Myocyte (in vitro differentiated cells): ENCODE measurements at regions not wholly inside any gene's neighbourhood (a gene's known extent, or its start where the extent isn't known, plus 50 kb on each side); places are given as distances from the start of the nearest gene placed in this dataset.
A peak's percentile ranks its signal among the peaks of the same experiment; 100 is the strongest.

Experiments used
- DNase-seq: peaks from one replicate; pipeline ENCODE4 v3.0.0-alpha.2; 2012; ENCODE audit warnings: low read depth

DNA sequence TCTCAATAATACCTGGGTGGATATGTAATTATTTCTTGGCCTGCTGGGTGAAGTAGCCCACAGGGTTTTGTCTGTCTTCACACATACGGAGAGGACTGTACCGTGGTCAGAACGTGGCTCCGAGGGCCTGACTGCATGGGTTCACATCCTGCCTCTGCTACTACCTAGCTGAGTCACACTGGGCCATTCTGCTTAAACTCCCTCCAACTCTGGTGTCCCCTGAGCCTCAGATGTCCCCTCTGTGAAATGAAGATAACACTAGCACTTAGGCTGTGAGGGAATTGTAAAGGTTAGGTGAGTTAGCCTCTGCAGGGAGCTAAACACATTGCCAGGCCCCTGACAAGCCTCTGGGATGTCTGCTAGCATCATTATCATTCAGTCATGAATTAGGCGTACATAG, 120.1 kb upstream of the NABP1 start:
- no peak for DNase-seq

DNA sequence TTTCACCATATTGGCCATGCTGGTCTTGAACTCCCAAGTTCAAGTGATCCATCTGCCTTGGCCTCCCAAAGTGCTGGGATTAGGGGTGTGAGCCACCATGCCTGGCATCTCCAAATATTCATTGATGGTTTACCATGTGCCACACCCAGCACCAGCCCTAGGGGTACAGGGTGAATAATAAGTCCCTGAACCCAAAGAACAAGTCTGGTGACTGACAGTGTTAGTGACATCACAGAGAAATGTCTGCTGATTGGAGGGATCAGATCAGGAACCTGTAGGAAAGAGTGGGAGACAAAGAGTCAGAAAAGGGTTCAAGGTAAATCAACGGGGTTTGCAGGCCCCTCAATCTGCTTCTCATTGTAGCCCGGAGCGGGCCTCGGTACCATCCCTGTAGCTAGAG, 118.4 kb upstream of the NABP1 start:
- DNase-seq, result no peak

DNA sequence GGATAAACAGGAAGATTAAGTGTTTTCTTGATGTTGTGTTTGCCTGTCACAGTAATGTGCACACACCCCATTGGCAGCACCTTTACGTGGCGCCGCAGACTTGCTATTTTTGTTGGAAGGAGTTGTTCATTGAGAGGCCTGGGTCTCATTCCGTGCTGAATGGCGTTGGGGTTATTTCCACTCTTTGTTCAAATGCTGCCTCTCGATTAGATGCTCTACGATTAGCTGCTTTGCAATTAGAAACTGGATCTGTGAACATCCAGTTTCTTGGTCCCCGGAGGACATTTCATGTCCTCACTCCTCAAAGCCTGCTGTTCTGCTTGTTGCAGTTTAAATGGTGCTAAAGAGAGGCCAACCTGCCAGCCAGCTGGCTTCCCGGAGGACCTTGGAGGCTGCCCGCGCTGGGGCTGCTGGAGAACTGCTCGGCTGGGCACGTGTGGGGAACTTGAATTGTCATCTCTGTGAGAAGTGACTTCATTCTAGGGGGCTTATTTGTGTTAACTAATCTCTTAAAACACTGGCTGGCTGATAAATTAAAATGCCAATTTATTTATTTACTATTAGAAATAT, 117.4 kb upstream of the NABP1 start:
- no peak for DNase-seq

GRCh38 chr2:191565120-191565519, 112.8 kb upstream of the NABP1 start:
- no peak for DNase-seq

- DNase-seq, result no peak
Measured at GRCh38 chr2:191565647-191566198, 112.2 kb upstream of the NABP1 start.

DNA sequence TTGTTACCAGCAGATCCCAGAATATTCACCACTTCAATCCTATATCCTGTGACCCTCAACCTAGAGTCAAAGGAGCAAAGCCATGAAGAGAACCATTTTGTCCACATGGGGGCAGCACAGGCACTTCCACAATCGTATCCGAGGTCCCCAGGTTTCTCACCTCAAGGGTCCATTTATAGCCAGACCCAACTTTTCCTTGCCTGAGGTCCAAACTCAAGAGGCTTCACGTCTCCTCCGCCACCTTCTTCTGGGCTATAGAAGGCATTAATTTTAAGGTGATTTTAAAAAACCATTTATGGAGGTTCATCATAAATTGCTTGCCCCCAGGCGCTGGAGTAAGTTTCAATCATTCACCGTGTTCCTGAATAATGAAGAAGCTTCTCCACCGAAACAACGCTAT, 111.6 kb upstream of the NABP1 start:
- DNase-seq, result peak; percentile 73

- no peak for DNase-seq
Measured at GRCh38 chr2:191567206-191567605, 110.7 kb upstream of the NABP1 start.

GRCh38 chr2:191569025-191569424, 108.9 kb upstream of the NABP1 start:
- no peak for DNase-seq

GRCh38 chr2:191571163-191571769, 106.7 kb upstream of the NABP1 start:
- DNase-seq, result peak; percentile 77

GRCh38 chr2:191572319-191572718, 105.6 kb upstream of the NABP1 start:
- DNase-seq, result no peak

DNA sequence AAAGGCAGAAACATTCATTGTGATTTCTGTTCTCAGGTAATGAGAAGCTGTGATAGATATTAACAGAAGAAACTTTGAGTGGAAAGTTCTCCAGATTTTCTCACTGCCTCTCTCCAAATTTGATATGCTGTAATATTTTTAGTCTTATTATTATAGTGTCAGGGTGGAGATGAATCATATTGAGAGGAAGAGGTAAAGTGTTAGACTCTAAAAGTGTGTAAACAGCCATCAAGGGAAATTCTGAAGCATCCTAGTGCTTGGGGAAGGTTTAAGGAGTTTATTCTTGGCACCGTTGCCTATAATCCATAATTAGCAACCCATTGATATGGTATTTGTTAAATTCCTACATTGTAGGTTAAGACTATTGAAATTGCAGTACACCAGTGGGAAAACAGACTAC, 104.7 kb upstream of the NABP1 start:
- DNase-seq, result no peak

GRCh38 chr2:191574232-191574631, 103.7 kb upstream of the NABP1 start:
- no peak for DNase-seq

DNA sequence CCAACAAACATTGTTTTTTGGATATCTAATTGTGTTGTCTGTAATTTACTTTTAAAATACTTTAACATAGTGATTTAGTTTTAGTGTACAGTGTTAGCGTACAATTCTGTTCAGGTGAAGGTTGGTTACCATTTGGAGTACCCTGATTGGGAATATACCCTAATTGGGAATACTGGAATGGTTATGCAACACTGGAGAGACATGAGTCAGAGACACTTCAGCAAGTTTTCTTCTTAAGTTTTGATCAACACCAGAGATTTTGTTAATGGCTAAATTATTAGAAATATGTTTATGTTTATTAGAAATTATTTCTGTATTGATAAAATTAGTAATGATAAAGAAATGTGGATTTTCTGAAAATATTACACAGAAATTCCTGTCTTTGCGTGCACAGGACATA, 100.3 kb upstream of the NABP1 start:
- no peak for DNase-seq

DNA sequence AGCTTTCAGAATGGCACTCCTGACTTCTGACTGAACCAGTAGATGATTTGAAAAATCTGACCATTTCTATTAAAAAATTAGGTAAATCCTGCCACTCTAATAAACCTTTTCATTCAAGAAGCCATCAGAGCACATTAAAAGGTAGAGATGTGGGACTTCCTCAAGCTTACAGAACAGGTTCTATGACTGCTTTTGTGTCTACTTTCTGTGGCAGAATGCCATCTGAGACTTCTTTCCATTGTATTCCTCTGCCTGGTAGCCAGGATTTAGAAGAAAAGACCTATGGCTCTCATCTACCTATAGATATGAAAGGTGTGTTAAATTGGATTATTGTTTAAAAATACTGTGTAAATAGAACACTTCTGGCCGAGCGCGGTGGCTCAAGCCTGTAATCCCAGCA, 99.9 kb upstream of the NABP1 start:
- no peak for DNase-seq

DNA sequence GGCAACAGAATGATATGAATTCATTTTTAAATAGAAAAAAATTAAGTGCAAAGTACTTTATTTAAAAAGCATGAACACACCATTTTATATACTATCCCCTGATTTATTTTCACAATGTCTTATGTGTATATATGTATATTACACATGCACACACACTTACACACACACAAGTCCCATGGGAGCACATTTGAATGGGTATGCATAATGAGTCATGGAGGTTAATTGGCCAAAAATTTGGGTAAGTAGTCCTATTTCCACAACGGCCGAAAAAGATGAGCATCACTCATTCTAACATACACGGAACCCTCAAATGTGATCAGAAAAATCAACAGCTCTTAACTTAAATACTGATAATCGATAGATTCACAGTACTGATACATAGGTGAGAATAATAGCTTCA, 97.4 kb upstream of the NABP1 start:
- no peak for DNase-seq

DNA sequence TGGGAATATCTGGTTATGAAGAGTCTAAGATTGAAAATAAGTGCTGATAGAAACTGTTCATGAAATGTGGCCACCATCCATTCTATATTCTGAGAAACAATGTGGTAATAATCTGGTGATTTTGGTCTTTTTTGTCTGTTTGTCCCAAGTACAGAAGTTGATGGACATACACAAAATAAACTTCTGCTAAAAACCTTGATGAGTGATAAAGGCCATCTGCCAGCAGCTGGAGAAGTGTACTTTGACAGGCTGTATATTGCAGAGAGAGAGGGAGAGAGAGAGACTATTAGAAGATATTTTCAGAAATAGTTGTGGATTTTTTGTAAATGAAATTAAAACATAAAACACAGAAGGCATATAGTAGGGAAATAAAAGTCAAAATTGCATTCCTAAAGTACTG, 96.9 kb upstream of the NABP1 start:
- no peak for DNase-seq

DNA sequence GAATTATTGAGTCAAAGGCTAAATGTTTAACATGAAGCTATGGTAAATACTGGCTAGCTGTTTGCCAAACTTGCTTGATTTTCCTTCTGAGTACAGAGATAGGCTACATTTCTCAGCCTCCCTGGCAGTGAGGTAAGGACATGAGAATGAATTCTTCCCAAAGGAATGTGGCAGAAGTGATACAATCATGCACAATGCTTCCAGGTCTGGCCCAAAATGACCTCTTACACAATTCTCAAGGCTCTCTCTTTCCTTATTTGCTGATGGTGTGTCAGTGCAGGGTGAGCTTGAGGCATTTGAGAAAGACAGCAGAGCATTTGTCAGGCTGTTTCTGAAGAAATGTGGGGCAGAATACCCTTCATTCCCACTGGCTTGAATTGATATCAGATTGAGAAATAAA, 95.6 kb upstream of the NABP1 start:
- DNase-seq, result peak; percentile 44

- DNase-seq, result no peak
Measured at GRCh38 chr2:191591025-191591424, 86.9 kb upstream of the NABP1 start.

GRCh38 chr2:191593622-191594385, 84.1 kb upstream of the NABP1 start:
- DNase-seq, result no peak

DNA sequence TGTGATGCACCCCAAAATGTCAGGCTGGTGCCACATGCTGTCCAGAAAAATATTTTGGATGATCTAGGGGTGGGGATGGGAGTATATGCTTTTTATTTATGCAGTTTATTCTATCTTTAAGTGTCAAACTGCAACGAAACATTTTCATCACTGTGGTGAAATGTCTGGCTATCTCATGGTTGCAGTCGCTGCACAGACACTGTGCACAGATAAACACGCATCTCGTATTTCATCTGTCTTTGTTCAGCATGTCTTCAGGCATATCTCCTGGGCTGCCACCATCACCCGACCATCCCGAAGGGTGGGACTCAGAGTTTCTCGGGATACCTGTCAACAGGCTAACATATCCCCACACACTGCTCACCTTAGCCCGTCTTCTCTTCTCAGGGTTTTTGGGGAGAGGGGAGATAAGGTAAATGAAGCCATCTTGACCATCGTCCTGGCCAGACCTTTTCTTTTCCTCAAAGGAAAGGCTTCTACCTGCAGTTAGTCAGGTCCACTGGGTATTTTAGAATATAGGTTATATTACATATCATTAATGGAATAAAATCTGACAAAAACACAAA, 80.7 kb upstream of the NABP1 start:
- DNase-seq, result no peak

GRCh38 chr2:191598296-191598695, 79.6 kb upstream of the NABP1 start:
- no peak for DNase-seq

DNA sequence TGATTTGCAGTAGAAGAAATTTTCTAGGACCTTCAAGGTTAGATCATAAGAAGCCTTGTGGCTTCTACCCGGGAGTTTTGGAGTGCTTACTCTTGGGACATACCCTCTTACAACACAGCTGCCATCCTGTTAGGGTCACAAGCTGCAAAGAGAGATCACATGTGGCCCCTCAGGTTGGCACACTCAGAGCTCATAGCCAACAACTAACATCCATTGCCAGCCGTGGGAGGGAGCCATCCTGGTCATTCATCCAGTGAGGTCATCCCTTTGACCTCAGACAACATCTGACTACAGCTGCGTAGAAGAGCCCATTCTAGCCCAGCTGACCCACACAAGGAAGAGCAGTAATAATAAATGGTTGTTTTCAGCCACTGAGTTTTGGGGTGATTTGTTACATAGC, 76.9 kb upstream of the NABP1 start:
- peak; percentile 19 for DNase-seq
